ENCODE measurements at regions not wholly inside any gene's neighbourhood (a gene's known extent, or its start where the extent isn't known, plus 50 kb on each side); places are given as distances from the start of the nearest gene placed in this dataset.

- Histone ChIP-seq H3K23ac (ENCODE audit: low read length) (no peak overlapping the region), H3K9me3 (ENCODE audit: insufficient read depth, low read depth, low read length) (peaks cover 3% of the 10 kb centered on the region), H2BK120ac (ENCODE audit: insufficient read depth, low read length, poor library complexity) (no peak overlapping the region), H3K79me2 (ENCODE audit: control insufficient read depth, insufficient read depth, low read length, poor library complexity) (no peaks in the 10 kb centered on the region), H4K12ac (ENCODE audit: low read depth, low read length) (no peak overlapping the region), H3K36me3 (ENCODE audit: control insufficient read depth in 1 of 2, insufficient read depth in 2 of 2, low read length in 2 of 2) (no peaks in the 10 kb centered on the region), H4K8ac (ENCODE audit: low read depth, low read length) (no peak overlapping the region), H3K27me3 (ENCODE audit: insufficient read depth, low read length) (no peaks in the 10 kb centered on the region), H3K79me1 (ENCODE audit: low read length) (peaks cover 4% of the 10 kb centered on the region), H3K14ac (ENCODE audit: low read length) (peak overlapping the region; percentile 12), H3K4ac (ENCODE audit: low read depth, low read length) (no peak overlapping the region), H3K4me1 (ENCODE audit: control insufficient read depth in 1 of 2, insufficient read depth in 2 of 2, low read length in 2 of 2) (peaks cover 3 to 5% of the 10 kb centered on the region in 2 experiments), H3K4me3 (ENCODE audit: low read depth, low read length) (no peak overlapping the region), H2BK5ac (ENCODE audit: low read depth, low read length, poor library complexity) (no peak overlapping the region), H2BK12ac (ENCODE audit: low read length) (peak overlapping the region; percentile 25), H3K27ac (ENCODE audit: low read depth, low read length) (no peak overlapping the region), H2AFZ (ENCODE audit: insufficient read depth, low read length, poor library complexity) (no peak overlapping the region), H4K91ac (ENCODE audit: low read depth, low read length) (peak overlapping the region; percentile 48), H3K4me2 (ENCODE audit: low read length) (no peak overlapping the region), H3K9ac (ENCODE audit: low read length) (no peak overlapping the region), H3K18ac (ENCODE audit: low read length) (no peak overlapping the region), H2AK5ac (ENCODE audit: low read length) (no peak overlapping the region)
- WGBS (ENCODE audit: extremely low coverage, insufficient coverage, insufficient read length) = no CpG with 5 or more reads among the region's 6 CpGs
- DNase-seq = no peak
These were observed 239.4 kb downstream of the PLPP3 start for GRCh38 chr1:56339786-56340465.

GRCh38 chr1:56339093-56339492 lies 240.3 kb downstream of the PLPP3 start:
- Histone ChIP-seq H2BK5ac (ENCODE audit: low read depth, low read length, poor library complexity) (no peak overlapping the region), H3K36me3 (ENCODE audit: control insufficient read depth in 1 of 2, insufficient read depth in 2 of 2, low read length in 2 of 2) (no peaks in the 10 kb centered on the region), H3K4ac (ENCODE audit: low read depth, low read length) (no peak overlapping the region), H3K27me3 (ENCODE audit: insufficient read depth, low read length) (no peaks in the 10 kb centered on the region), H3K9ac (ENCODE audit: low read length) (no peak overlapping the region), H4K8ac (ENCODE audit: low read depth, low read length) (no peak overlapping the region), H3K14ac (ENCODE audit: low read length) (no peak overlapping the region), H4K91ac (ENCODE audit: low read depth, low read length) (no peak overlapping the region), H2AFZ (ENCODE audit: insufficient read depth, low read length, poor library complexity) (no peak overlapping the region), H2BK120ac (ENCODE audit: insufficient read depth, low read length, poor library complexity) (no peak overlapping the region), H3K79me1 (ENCODE audit: low read length) (peaks cover 4% of the 10 kb centered on the region), H3K9me3 (ENCODE audit: insufficient read depth, low read depth, low read length) (peaks cover 3% of the 10 kb centered on the region), H3K4me1 (ENCODE audit: control insufficient read depth in 1 of 2, insufficient read depth in 2 of 2, low read length in 2 of 2) (peaks cover 3 to 7% of the 10 kb centered on the region in 2 experiments), H3K18ac (ENCODE audit: low read length) (no peak overlapping the region), H2BK12ac (ENCODE audit: low read length) (no peak overlapping the region), H4K12ac (ENCODE audit: low read depth, low read length) (no peak overlapping the region), H3K27ac (ENCODE audit: low read depth, low read length) (no peak overlapping the region), H3K23ac (ENCODE audit: low read length) (no peak overlapping the region), H3K4me2 (ENCODE audit: low read length) (no peak overlapping the region), H3K4me3 (ENCODE audit: low read depth, low read length) (no peak overlapping the region), H2AK5ac (ENCODE audit: low read length) (no peak overlapping the region), H3K79me2 (ENCODE audit: control insufficient read depth, insufficient read depth, low read length, poor library complexity) (no peaks in the 10 kb centered on the region)
- no peak for DNase-seq
- no CpG with 5 or more reads among the region's 1 CpG for WGBS (ENCODE audit: extremely low coverage, insufficient coverage, insufficient read length)

GRCh38 chr1:56336982-56337381 lies 242.4 kb downstream of the PLPP3 start:
- Histone ChIP-seq H3K27me3 (ENCODE audit: insufficient read depth, low read length) (no peaks in the 10 kb centered on the region), H3K18ac (ENCODE audit: low read length) (no peak overlapping the region)
- no CpG with 5 or more reads among the region's 2 CpGs for WGBS (ENCODE audit: extremely low coverage, insufficient coverage, insufficient read length)

GRCh38 chr1:56335394-56335793 lies 244.0 kb downstream of the PLPP3 start:
- no peaks in the 10 kb centered on the region for H3K9me3 ChIP-seq (ENCODE audit: insufficient read depth, low read depth, low read length)
- H3K4me3 ChIP-seq (ENCODE audit: low read depth, low read length) = no peak overlapping the region
- H2AK5ac ChIP-seq (ENCODE audit: low read length) = no peak overlapping the region
- no peak overlapping the region for H3K27ac ChIP-seq (ENCODE audit: low read depth, low read length)
- H3K36me3 ChIP-seq (ENCODE audit: control insufficient read depth in 1 of 2, insufficient read depth in 2 of 2, low read length in 2 of 2) = no peaks in the 10 kb centered on the region
- H2BK12ac ChIP-seq (ENCODE audit: low read length) = peak overlapping the region; percentile 2
- H3K4me2 ChIP-seq (ENCODE audit: low read length) = no peak overlapping the region
- H3K4me1 ChIP-seq (ENCODE audit: control insufficient read depth in 1 of 2, insufficient read depth in 2 of 2, low read length in 2 of 2) = peaks cover 8 to 14% of the 10 kb centered on the region in 2 experiments
- DNase-seq = no peak
- H3K18ac ChIP-seq (ENCODE audit: low read length) = no peak overlapping the region
- no peak overlapping the region for H3K4ac ChIP-seq (ENCODE audit: low read depth, low read length)
- no CpG with 5 or more reads among the region's 1 CpG for WGBS (ENCODE audit: extremely low coverage, insufficient coverage, insufficient read length)
- H2BK5ac ChIP-seq (ENCODE audit: low read depth, low read length, poor library complexity) = no peak overlapping the region
- no peak overlapping the region for H4K12ac ChIP-seq (ENCODE audit: low read depth, low read length)
- H3K79me2 ChIP-seq (ENCODE audit: control insufficient read depth, insufficient read depth, low read length, poor library complexity) = peaks cover 1% of the 10 kb centered on the region
- no peaks in the 10 kb centered on the region for H3K27me3 ChIP-seq (ENCODE audit: insufficient read depth, low read length)
- H3K14ac ChIP-seq (ENCODE audit: low read length) = no peak overlapping the region
- H4K91ac ChIP-seq (ENCODE audit: low read depth, low read length) = no peak overlapping the region
- no peak overlapping the region for H3K9ac ChIP-seq (ENCODE audit: low read length)
- no peak overlapping the region for H4K8ac ChIP-seq (ENCODE audit: low read depth, low read length)
- no peak overlapping the region for H3K23ac ChIP-seq (ENCODE audit: low read length)
- H3K79me1 ChIP-seq (ENCODE audit: low read length) = peaks cover 21% of the 10 kb centered on the region
- no peak overlapping the region for H2AFZ ChIP-seq (ENCODE audit: insufficient read depth, low read length, poor library complexity)
- H2BK120ac ChIP-seq (ENCODE audit: insufficient read depth, low read length, poor library complexity) = peak overlapping the region; percentile 45

More at GRCh38 chr1:56336982-56337381, 242.4 kb downstream of the PLPP3 start:
- Histone ChIP-seq H3K4ac (ENCODE audit: low read depth, low read length) (no peak overlapping the region), H3K9ac (ENCODE audit: low read length) (no peak overlapping the region), H2AFZ (ENCODE audit: insufficient read depth, low read length, poor library complexity) (no peak overlapping the region), H3K79me1 (ENCODE audit: low read length) (peaks cover 13% of the 10 kb centered on the region), H2BK5ac (ENCODE audit: low read depth, low read length, poor library complexity) (no peak overlapping the region), H3K36me3 (ENCODE audit: control insufficient read depth in 1 of 2, insufficient read depth in 2 of 2, low read length in 2 of 2) (no peaks in the 10 kb centered on the region), H3K23ac (ENCODE audit: low read length) (no peak overlapping the region), H3K14ac (ENCODE audit: low read length) (no peak overlapping the region), H3K4me3 (ENCODE audit: low read depth, low read length) (no peak overlapping the region), H3K4me2 (ENCODE audit: low read length) (no peak overlapping the region), H4K12ac (ENCODE audit: low read depth, low read length) (no peak overlapping the region), H4K91ac (ENCODE audit: low read depth, low read length) (no peak overlapping the region), H2BK12ac (ENCODE audit: low read length) (no peak overlapping the region), H3K4me1 (ENCODE audit: control insufficient read depth in 1 of 2, insufficient read depth in 2 of 2, low read length in 2 of 2) (peaks cover 5 to 11% of the 10 kb centered on the region in 2 experiments), H3K79me2 (ENCODE audit: control insufficient read depth, insufficient read depth, low read length, poor library complexity) (no peaks in the 10 kb centered on the region), H3K9me3 (ENCODE audit: insufficient read depth, low read depth, low read length) (no peaks in the 10 kb centered on the region), H3K27ac (ENCODE audit: low read depth, low read length) (no peak overlapping the region), H2BK120ac (ENCODE audit: insufficient read depth, low read length, poor library complexity) (no peak overlapping the region), H2AK5ac (ENCODE audit: low read length) (no peak overlapping the region), H4K8ac (ENCODE audit: low read depth, low read length) (no peak overlapping the region)
- DNase-seq = no peak

Measured in trophoblast cell (in vitro differentiated cells and primary cell).